ENCODE measurements at regions not wholly inside any gene's neighbourhood (a gene's known extent, or its start where the extent isn't known, plus 50 kb on each side); places are given as distances from the start of the nearest gene placed in this dataset.

DNA sequence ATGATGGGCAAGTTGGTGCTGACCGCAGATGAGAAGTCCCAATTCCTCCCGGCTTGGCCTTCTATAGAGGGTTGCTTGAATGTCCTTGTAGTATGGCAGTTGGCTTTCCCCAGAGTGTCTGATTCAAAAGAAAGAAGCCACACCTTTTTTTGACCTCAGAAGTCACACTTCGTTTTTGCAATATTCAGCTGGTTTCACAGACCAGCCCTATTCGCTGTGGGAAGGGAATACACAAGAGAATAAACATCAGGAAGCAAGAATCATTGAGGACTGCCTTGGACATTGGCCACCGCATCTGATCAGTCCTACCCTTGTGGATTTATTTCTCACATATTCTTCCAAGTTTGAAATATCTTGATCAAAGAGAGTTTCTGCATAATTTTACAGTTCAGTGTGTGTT lies 228.6 kb upstream of the SUCLG2 start:
- Histone ChIP-seq H3K4me3 (no peak overlapping the region), H3K9me3 (no peaks in the 10 kb centered on the region), H3K27ac (no peak overlapping the region), H3K4me1 (no peaks in the 10 kb centered on the region), H3K27me3 (no peaks in the 10 kb centered on the region), H3K36me3 (no peaks in the 10 kb centered on the region)
- TF ChIP-seq, protein P1, sequence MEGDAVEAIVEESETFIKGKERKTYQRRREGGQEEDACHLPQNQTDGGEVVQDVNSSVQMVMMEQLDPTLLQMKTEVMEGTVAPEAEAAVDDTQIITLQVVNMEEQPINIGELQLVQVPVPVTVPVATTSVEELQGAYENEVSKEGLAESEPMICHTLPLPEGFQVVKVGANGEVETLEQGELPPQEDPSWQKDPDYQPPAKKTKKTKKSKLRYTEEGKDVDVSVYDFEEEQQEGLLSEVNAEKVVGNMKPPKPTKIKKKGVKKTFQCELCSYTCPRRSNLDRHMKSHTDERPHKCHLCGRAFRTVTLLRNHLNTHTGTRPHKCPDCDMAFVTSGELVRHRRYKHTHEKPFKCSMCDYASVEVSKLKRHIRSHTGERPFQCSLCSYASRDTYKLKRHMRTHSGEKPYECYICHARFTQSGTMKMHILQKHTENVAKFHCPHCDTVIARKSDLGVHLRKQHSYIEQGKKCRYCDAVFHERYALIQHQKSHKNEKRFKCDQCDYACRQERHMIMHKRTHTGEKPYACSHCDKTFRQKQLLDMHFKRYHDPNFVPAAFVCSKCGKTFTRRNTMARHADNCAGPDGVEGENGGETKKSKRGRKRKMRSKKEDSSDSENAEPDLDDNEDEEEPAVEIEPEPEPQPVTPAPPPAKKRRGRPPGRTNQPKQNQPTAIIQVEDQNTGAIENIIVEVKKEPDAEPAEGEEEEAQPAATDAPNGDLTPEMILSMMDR (IDR thresholded peaks at IDR 0.05), result no peak
- no peak for DNase-seq
- intact Hi-C loops (cut with DNase I), result no loop called here
- no peak for ATAC-seq

DNA sequence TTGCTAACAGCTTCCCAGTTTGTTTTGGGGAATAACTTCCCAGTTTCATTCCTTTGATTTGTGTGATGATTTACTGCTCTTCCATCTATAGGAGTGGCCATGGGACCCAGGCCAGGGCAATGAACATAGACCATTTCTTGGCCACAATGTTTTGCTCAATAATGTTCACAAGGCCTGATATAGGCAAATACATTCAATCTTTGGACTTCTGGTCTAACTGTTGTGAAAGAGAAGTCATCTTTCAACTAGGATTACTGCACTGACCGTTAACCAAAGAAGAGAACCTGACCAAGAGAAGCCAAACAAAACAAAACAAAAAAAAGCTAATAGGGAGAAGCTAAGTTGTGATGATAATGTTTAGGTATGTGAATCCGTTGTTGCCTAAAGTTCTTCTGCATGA lies 221.8 kb upstream of the SUCLG2 start:
- Histone ChIP-seq H3K36me3 (no peaks in the 10 kb centered on the region), H3K4me1 (no peaks in the 10 kb centered on the region), H3K27ac (no peak overlapping the region), H3K27me3 (no peaks in the 10 kb centered on the region), H3K9me3 (no peaks in the 10 kb centered on the region), H3K4me3 (no peak overlapping the region)
- intact Hi-C loops (cut with DNase I), result no loop called here
- TF ChIP-seq, protein P1 (IDR thresholded peaks at IDR 0.05), result no peak
- DNase-seq (no peak), ATAC-seq (no peak)

DNA sequence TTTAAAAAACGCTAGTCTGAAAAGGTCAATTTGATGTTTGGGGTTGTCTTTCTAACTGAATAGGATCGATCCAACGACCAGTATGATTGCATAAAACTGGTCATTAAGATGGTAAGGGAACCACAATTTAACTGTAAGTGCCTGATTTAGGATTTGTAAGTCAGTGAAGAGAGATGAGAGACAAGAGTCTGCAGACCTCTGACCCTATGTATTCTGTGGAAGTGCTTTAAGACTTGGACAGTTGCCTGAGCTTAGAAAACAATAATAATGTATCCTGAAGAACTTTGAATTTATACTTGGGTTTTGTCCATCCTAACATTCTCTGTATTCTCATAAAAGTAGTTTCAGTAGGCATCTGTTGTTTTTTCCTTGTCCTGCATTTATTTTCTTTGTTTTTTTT lies 221.4 kb upstream of the SUCLG2 start:
- intact Hi-C loops (cut with DNase I), result no loop called here
- TF ChIP-seq, protein P1 (IDR thresholded peaks at IDR 0.05), result no peak
- H3K27ac ChIP-seq, result no peak overlapping the region
- no peak overlapping the region for H3K4me3 ChIP-seq
- no peaks in the 10 kb centered on the region for H3K36me3 ChIP-seq
- ATAC-seq (no peak), DNase-seq (no peak)
- no peaks in the 10 kb centered on the region for H3K27me3 ChIP-seq
- H3K9me3 ChIP-seq, result no peaks in the 10 kb centered on the region
- no peaks in the 10 kb centered on the region for H3K4me1 ChIP-seq

DNA sequence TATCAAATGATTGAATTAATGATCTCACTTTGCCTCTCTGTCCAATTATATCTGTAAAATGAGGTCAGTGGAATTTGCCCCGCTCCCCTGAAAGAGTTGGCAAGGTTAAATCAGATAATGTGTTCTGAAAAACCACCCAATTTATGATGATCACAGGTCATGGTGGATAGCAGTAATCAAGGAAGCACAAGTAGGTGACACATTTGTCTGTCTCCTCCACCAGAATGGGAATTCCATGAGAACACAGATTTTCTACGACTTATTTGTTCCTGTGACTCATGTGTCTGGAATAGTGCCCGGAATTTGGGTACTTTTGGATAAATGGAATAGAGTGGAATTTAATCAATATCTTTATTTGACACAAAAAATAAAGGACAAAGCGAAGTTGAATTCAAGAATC lies 220.9 kb upstream of the SUCLG2 start:
- H3K9me3 ChIP-seq, result no peaks in the 10 kb centered on the region
- TF ChIP-seq, protein P1 (IDR thresholded peaks at IDR 0.05), result no peak
- no peaks in the 10 kb centered on the region for H3K36me3 ChIP-seq
- H3K27ac ChIP-seq, result no peak overlapping the region
- ATAC-seq, result no peak
- no peaks in the 10 kb centered on the region for H3K27me3 ChIP-seq
- intact Hi-C loops (cut with DNase I), result no loop called here
- H3K4me1 ChIP-seq, result no peaks in the 10 kb centered on the region
- no peak for DNase-seq
- H3K4me3 ChIP-seq, result no peak overlapping the region

DNA sequence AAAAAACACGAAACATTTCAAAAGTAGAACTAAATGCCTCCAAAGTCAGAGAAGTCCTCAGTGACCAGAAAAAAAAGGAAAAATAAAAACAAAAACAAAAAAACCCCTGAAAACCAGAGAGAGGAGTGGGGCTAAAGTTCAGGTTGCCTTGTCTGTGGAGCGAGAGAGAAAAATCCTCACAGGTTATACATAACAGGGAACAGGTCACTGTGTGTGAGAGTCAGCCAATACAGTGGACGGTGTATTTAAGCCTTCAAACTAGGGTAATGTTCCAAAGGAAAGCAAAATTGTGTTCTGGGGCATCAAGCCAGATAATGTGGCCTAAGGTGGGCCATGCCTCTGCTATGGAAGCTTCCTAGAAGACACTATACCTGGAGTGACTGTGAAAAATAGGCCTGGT lies 216.1 kb upstream of the SUCLG2 start:
- H3K4me3 ChIP-seq, result no peak overlapping the region
- TF ChIP-seq, protein P1 (IDR thresholded peaks at IDR 0.05), result no peak
- ATAC-seq (no peak), DNase-seq (no peak)
- intact Hi-C loops (cut with DNase I), result no loop called here
- no peaks in the 10 kb centered on the region for H3K36me3 ChIP-seq
- H3K9me3 ChIP-seq, result no peaks in the 10 kb centered on the region
- no peaks in the 10 kb centered on the region for H3K4me1 ChIP-seq
- no peak overlapping the region for H3K27ac ChIP-seq
- no peaks in the 10 kb centered on the region for H3K27me3 ChIP-seq

DNA sequence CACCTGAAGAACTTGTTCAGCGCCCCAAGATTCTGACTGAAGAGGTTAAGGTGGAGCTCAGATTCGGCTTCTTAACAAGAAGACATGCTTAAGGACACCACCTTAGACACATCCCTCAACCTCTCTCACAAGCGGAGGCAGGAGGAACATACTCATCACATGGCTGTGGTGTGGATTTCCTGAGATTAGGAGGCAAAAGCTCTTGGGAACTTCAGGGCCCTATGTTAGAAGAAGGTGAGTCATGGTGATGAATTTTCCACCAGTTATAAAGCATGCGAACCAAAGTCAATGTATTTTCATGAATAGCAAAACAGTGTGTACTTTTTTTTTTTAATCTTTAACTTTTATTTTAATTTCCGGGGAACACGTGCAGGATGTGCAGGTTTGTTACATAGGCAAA lies 212.2 kb upstream of the SUCLG2 start:
- intact Hi-C loops (cut with DNase I), result no loop called here
- no peak for DNase-seq
- Histone ChIP-seq H3K27me3 (no peaks in the 10 kb centered on the region), H3K27ac (no peak overlapping the region), H3K4me3 (no peak overlapping the region), H3K36me3 (no peaks in the 10 kb centered on the region), H3K9me3 (no peaks in the 10 kb centered on the region), H3K4me1 (no peaks in the 10 kb centered on the region)
- TF ChIP-seq, protein P1 (IDR thresholded peaks at IDR 0.05), result no peak
- no peak for ATAC-seq
